Kidney (tissue), 13 donors: ENCODE measurements at regions not wholly inside any gene's neighbourhood (a gene's known extent, or its start where the extent isn't known, plus 50 kb on each side); places are given as distances from the start of the nearest gene placed in this dataset.

ENCODE experiments used
- DNase-seq, 5 donors: peaks; one replicate each; pipeline ENCODE4 v3.0.0-alpha.2; 2013 to 2020
- FAIRE-seq: peaks from 2 replicates; lab custom pipeline; 2012; peaks lifted over from hg19 to GRCh38; lab: Jason Lieb, UNC
- H3K27ac ChIP-seq, 2 donors: one replicate each; pipeline ENCODE4 v1.7.0; 2013; ENCODE audit warnings: low read depth in 2 of 2, low read length in 2 of 2, inconsistent platforms in 1 of 2
- H3K27me3 ChIP-seq: one replicate; pipeline ENCODE4 v1.7.1; 2013; ENCODE audit warnings: low read length, inconsistent platforms; ENCODE audit not compliant: control insufficient read depth, insufficient read depth
- H3K36me3 ChIP-seq, 3 donors: one replicate each; pipeline versions ENCODE4 v1.7.0 to v1.7.1; 2013; ENCODE audit warnings: low read length in 3 of 3, control low read depth in 1 of 3, inconsistent platforms in 1 of 3; ENCODE audit not compliant: insufficient read depth in 3 of 3, control insufficient read depth in 2 of 3
- H3K4me1 ChIP-seq, 3 donors: one replicate each; pipeline versions ENCODE4 v1.7.0 to v1.7.1; 2013; ENCODE audit warnings: low read length in 3 of 3, inconsistent platforms in 1 of 3, low read depth in 1 of 3; ENCODE audit not compliant: control insufficient read depth in 2 of 3, insufficient read depth in 2 of 3
- H3K4me3 ChIP-seq, 3 donors: one replicate each; pipeline versions ENCODE4 v1.7.0 to v1.8.1; 2013; ENCODE audit warnings: low read length in 3 of 3, control low read depth in 1 of 3, inconsistent platforms in 1 of 3
- H3K9ac ChIP-seq, 3 donors: one replicate each; pipeline versions ENCODE4 v1.7.0 to v1.7.1; 2013; ENCODE audit warnings: low read length in 3 of 3, control low read depth in 1 of 3, inconsistent platforms in 1 of 3
- H3K9me3 ChIP-seq, 3 donors: one replicate each; pipeline versions ENCODE4 v1.7.0 to v1.7.1; 2013; ENCODE audit warnings: low read length in 3 of 3, control low read depth in 1 of 3, inconsistent platforms in 1 of 3; ENCODE audit not compliant: control insufficient read depth in 2 of 3, insufficient read depth in 1 of 3
- CTCF ChIP-seq: IDR thresholded peaks from 3 replicates; pipeline ENCODE4 v1.5.1; 2012; ENCODE audit warnings: mild to moderate bottlenecking, moderate library complexity, borderline replicate concordance; ENCODE audit not compliant: insufficient read depth; ENCODE audit errors: extremely low read depth
- intact Hi-C: fragments of 100-400 bp; cut with DNase I; formaldehyde crosslinking; loops from one replicate; pipeline ENCODE4 v1.11.1; 2022
- donor health status: control.
- donor health status: control.
- donor health status: control.
- donor health status: control.
- donor health status: control.
- donor health status: DM: yes; HTN: yes; CAD: no.
- donor health status: Normal renal cell carcinoma (clear cell type).

DNA sequence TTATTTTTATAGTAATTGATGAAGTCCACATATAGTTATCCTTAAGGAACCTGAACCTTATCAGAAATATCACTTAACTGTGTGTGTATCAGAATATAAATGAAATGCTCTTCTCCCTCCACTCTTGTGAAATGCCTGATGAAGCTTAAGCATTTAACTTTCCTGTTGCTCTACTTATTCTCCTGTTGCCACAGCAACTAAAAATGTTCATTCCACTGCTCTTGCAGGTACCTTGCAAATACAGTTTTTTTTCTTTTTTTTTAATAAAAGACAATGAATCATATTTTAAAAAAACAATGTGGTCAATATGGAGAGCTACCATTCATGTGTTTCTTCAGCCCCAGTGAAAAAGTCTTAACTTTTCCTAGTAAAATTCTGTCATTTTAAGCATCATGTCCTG, 210.3 kb downstream of the RFPL4B start:
- no peak for DNase-seq
- TF ChIP-seq CTCF, result no peak
- Histone ChIP-seq H3K9ac (no peak overlapping the region), H3K27ac (no peak overlapping the region), H3K9me3 (no peaks in the 10 kb centered on the region), H3K36me3 (no peaks in the 10 kb centered on the region), H3K27me3 (no peaks in the 10 kb centered on the region), H3K4me1 (no peaks in the 10 kb centered on the region), H3K4me3 (no peak overlapping the region)
- no peak for FAIRE-seq
- intact Hi-C loops, result no loop called here

- Histone ChIP-seq H3K27ac (no peak overlapping the region), H3K9me3 (no peaks in the 10 kb centered on the region), H3K4me3 (no peak overlapping the region), H3K27me3 (no peaks in the 10 kb centered on the region), H3K36me3 (no peaks in the 10 kb centered on the region), H3K9ac (no peak overlapping the region), H3K4me1 (no peaks in the 10 kb centered on the region)
- FAIRE-seq (no peak), DNase-seq (no peak)
- intact Hi-C loops, result no loop called here
- no peak for TF ChIP-seq CTCF
Observed at GRCh38 chr6:112557961-112558360, 210.8 kb downstream of the RFPL4B start.

GRCh38 chr6:112560651-112561050, 213.5 kb downstream of the RFPL4B start:
- FAIRE-seq, result no peak
- no peak overlapping the region for H3K9ac ChIP-seq
- H3K4me1 ChIP-seq, result no peaks in the 10 kb centered on the region

More at GRCh38 chr6:112560651-112561050, 213.5 kb downstream of the RFPL4B start:
- Histone ChIP-seq H3K4me3 (no peak overlapping the region), H3K27ac (no peak overlapping the region), H3K27me3 (no peaks in the 10 kb centered on the region), H3K9me3 (no peaks in the 10 kb centered on the region), H3K36me3 (no peaks in the 10 kb centered on the region)
- no peak for TF ChIP-seq CTCF
- intact Hi-C loops, result no loop called here
- peak in 1 of 5 donors; percentile 12 for DNase-seq
